ENCODE measurements at regions not wholly inside any gene's neighbourhood (a gene's known extent, or its start where the extent isn't known, plus 50 kb on each side); places are given as distances from the start of the nearest gene placed in this dataset.

DNA sequence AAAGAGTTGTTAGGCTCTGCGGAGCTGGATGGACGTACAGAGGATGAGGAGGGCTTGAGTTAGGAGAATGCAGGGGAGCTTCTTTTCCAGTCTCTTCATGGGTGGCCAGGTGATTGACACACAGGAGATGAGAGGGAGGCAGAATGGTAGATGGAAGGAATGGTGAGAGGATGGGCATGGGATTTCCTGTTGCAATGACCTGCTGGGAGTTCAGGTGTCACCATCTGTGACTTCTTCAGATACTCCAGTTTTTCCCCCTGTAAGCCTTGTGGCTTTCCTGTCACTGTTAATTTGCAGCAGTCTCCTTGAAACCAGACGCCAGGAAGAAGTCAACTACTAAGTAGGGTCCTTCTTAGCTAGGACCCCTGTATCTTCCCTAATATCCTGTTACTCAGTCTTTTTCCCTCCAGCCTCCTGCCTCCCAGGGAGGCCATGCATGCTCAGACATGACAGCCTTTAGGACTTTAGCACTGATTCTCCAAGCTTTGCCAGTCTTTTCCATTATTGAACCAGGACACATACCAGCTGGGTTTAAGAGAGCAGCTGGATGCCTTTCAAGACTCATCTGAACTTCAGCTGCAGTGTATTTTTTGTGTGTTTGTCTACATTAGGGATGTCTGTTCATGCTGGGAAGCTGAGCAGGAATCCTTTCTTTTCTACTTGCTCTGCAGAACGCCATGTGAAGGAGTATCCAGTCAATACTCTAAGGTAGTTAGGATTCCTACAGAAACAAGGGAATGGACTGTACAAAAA lies 67.2 kb upstream of the CD180 start:
- in situ Hi-C loops (cut with HindIII; ENCODE audit: low pct_unique_long_range_greater_than_20kb, low sequenced_read_pairs) = no loop called here
- no peak for DNase-seq (ENCODE audit: low read depth, low spot score)

DNA sequence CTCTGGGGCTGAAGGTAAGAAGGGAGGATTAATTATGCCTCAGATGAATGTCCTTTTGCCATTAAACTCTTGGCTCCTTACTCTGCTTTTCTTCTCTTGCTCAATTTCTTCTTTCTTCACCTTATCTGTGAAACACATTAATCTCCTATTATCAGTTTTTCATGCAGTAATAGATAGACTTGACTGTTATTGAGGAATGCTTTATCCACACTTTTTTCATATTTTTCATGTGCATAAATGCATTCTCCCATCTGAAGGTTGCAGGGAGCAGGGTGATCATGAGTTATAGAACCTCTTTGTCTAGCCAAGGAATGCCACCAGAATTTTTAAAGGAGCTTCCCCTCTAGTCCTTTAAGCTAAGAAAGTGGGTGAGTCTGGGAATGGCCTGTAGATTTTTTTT lies 66.4 kb upstream of the CD180 start:
- DNase-seq (ENCODE audit: low read depth, low spot score) = no peak
- in situ Hi-C loops (cut with HindIII; ENCODE audit: low pct_unique_long_range_greater_than_20kb, low sequenced_read_pairs) = no loop called here

DNA sequence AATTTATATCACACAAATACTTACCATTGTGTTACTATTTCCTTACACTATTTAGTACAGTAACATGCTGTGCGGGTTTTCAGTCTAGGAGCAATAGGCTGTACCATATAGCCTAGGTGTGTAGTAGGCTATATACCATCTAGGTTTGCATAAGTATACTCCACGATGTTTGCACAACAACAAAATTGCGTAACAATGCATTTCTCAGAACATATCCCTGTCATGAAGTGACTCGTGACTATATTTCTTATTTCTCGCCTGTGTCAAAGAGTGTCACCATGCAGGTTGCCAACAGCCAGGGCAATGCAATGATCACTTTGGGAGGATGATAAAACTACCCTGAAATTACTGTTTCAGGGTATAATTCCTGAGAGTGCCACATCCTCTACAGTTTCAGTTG lies 65.6 kb upstream of the CD180 start:
- no peak for DNase-seq (ENCODE audit: low read depth, low spot score)
- in situ Hi-C loops (cut with HindIII; ENCODE audit: low pct_unique_long_range_greater_than_20kb, low sequenced_read_pairs) = no loop called here

DNA sequence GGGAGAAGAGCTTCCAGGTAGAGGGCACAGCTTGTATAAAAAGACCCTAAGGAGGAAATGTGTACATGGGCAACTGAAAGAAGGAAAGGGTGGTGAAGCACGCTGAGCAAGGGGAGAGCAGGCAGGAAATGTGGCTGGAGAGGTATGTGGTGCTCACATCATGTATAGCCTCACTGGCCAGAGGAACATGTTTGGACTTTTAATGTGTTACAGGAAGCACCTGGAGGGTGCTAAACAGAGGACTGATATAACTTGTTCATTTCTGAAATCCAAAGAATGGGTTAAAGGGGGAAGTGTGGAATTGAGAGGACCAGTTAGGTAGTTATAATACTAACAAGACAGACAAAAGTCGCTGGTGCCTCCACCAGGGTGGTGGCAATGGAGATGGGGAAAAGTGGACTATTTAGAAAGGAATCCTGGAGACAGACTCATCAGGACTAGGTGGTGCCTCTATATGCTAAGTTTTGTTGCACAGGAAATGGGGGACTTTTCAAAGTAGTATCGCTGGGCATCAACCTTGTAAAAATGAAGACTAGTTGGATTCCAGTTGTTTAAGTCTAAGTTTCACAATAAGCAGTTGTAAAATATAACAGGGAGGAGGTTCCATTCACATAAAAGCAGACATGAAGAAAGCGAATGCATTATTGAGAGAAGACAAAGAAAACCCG lies 63.1 kb upstream of the CD180 start:
- in situ Hi-C loops (cut with HindIII; ENCODE audit: low pct_unique_long_range_greater_than_20kb, low sequenced_read_pairs) = no loop called here
- DNase-seq (ENCODE audit: low read depth, low spot score) = no peak

DNA sequence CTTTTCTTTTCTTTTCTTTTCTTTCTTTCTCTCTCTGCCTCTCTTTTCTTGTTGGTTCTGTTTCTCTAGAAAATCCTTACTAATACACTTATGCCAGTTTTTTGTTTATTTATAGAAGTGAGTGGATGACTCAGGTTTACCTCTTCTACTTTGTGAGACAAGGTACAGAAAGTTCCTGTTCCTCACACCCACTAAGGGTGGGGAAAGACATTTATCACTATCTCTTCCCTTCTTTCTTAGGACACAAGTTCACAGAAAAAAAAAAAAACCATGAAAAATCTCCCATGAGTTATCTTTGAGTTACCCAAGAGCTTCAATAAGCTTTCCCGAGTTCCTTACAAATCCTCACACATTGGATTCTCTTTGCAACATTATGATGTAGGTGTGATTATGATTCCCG lies 60.9 kb upstream of the CD180 start:
- in situ Hi-C loops (cut with HindIII; ENCODE audit: low pct_unique_long_range_greater_than_20kb, low sequenced_read_pairs) = no loop called here
- no peak for DNase-seq (ENCODE audit: low read depth, low spot score)

DNA sequence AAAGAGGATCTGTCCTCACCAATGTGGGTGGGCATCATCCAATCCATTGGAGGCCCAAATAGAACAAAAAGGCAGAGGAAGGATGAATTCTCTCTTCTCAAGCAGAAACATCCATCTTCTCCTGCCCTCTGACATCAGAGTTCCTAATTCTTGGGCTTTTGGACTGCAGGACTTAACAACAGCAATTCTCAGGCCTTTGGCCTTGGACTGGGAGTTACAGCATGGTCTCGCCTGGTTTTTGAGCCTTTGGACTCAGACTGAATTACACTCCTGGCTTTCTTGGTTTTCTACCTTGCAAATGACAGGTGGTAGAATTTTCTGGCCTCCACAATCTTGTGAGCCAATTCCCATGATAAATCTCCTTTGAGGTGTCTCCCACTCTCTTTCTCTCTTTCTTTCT lies 60.5 kb upstream of the CD180 start:
- DNase-seq (ENCODE audit: low read depth, low spot score) = no peak
- in situ Hi-C loops (cut with HindIII; ENCODE audit: low pct_unique_long_range_greater_than_20kb, low sequenced_read_pairs) = no loop called here

DNA sequence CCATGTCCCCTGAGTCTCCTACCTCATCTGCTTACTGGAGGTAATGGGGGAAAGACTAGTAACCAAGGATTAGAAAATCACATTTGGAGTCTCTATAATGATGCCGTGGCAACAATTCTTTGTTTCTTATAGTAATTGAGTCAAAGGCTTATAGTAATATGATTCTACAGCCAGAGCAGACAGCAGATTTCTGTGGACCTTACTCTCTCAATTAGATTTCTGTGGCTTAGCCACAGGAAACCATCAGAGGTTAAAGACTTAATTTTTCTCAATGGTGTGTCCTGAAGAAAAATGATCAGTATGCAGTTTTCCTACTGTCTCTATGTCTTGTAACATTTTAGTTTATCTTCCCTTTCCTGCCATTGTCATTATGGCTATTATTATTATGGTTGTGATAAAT lies 59.3 kb upstream of the CD180 start:
- in situ Hi-C loops (cut with HindIII; ENCODE audit: low pct_unique_long_range_greater_than_20kb, low sequenced_read_pairs) = no loop called here
- no peak for DNase-seq (ENCODE audit: low read depth, low spot score)

DNA sequence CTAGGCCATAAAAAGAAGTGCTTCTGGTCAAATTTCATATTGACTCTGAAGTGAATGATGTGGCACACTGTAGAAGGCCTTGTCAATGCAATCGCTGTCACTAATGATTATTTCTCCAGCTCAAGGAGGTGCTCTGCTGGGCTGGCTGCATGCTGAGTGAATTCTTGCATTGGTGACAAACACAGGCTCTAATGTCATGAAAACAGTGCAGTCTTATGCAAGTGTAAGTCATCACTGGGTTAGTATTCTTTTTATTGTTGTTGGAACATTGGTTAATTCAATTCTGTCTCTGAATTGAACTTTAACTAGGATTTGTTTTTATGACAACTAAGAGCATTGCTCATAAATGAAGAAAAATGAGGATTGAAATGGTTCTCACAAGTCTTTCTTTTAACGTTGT lies 57.3 kb upstream of the CD180 start:
- no peak for DNase-seq (ENCODE audit: low read depth, low spot score)
- in situ Hi-C loops (cut with HindIII; ENCODE audit: low pct_unique_long_range_greater_than_20kb, low sequenced_read_pairs) = no loop called here

DNA sequence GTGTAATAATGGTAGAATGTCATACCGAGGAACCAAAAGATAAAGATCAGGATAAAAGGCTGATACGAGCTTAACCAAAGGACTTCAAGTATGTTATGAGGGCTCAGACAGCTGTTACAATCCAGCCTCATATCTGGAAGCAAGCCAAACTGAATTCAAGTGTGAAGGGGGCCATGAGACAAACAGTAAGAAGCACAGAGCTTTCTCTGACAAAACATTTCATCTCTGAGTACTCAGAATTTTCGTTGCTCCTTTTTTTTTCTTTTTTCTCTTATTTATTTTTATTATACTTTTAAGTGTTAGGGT lies 52.9 kb upstream of the CD180 start:
- DNase-seq (ENCODE audit: low read depth, low spot score) = no peak
- in situ Hi-C loops (cut with HindIII; ENCODE audit: low pct_unique_long_range_greater_than_20kb, low sequenced_read_pairs) = no loop called here

DNA sequence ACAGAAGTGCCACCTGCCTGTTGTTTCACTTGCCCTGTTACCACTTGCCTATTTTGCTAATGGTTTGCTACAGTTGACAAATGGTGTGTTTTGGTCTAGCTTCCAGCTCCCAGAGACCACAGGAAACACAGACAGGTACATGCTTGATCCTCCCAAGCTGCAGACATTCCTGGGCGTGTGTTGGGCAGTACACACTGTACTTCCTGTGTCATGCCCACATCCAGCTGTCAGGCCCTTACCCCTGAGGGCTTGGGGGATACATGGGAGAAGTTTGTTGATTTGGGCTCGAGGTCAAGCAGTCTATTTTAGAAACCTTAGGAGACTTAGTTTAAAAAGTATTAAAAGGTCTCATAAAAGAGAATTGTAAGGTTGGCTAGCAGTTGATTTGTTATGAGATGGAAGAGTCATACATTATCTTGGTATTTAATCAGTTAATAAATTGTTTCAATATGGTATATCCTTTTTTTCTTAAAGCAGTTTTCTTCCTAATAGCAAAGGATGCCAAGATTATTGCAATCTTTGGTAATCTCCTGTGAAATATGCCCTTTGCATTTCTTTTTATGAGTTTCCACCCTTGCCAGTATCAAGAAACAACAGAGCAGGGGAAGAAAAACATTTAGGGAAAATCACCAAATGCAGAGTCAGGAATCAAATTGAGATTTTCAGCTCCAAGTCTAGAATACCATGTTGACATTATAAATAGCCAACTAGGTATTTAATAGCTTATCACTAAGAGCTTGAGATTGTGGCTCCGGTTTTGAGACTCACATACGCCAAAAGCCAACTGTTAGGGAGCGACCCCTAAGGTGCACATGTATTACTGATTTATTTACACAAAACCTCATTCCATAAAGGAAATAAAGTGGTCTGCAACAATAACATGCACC lies 52.3 kb upstream of the CD180 start:
- in situ Hi-C loops (cut with HindIII; ENCODE audit: low pct_unique_long_range_greater_than_20kb, low sequenced_read_pairs) = no loop called here
- no peak for DNase-seq (ENCODE audit: low read depth, low spot score)

DNA sequence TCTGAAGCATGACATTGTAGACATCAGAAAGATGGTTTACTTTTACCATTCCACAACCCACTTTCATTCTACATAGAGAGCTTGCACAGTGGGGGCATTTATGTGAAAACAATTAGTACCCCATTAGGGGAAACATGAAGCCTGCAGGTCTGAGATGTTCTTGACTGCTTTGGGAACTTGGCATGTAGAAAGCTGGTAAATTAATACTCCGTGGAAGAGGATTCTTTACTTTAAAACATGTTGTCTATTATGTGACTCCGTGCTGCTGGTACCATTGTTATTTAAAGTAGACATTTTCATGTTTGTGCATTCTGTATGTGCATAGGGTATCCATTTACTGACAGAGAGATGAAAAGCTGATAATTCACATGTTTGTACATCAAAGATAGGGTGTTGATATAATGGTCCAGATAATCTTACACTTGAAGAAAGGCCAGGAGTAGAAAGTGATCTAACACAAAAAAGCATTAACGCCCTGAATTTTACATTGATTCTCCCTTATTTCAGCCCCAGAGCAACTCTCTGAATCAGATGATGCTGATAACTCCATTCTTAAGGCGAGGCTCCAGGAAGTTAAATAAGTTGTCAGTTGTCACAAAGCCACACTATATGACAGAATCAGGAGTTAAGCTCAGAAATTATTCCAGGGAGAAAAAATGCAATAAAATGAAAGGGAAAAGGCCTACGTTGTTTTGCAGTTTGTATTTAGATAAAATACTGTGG lies 50.1 kb upstream of the CD180 start:
- no peak for DNase-seq (ENCODE audit: low read depth, low spot score)
- in situ Hi-C loops (cut with HindIII; ENCODE audit: low pct_unique_long_range_greater_than_20kb, low sequenced_read_pairs) = no loop called here

Small RNAs in the stretch of these regions (small RNA-seq; reads per million reads assigned to genes)
- 0 reads per million in 2 experiments for gene AC024581.2
- gene RNU6-1232P = 0 reads per million in 2 experiments

Data from SK-MEL-5 (cell line).